ENCODE measurements at regions not wholly inside any gene's neighbourhood (a gene's known extent, or its start where the extent isn't known, plus 50 kb on each side); places are given as distances from the start of the nearest gene placed in this dataset.
A peak's percentile ranks its signal among the peaks of the same experiment; 100 is the strongest.

DNA sequence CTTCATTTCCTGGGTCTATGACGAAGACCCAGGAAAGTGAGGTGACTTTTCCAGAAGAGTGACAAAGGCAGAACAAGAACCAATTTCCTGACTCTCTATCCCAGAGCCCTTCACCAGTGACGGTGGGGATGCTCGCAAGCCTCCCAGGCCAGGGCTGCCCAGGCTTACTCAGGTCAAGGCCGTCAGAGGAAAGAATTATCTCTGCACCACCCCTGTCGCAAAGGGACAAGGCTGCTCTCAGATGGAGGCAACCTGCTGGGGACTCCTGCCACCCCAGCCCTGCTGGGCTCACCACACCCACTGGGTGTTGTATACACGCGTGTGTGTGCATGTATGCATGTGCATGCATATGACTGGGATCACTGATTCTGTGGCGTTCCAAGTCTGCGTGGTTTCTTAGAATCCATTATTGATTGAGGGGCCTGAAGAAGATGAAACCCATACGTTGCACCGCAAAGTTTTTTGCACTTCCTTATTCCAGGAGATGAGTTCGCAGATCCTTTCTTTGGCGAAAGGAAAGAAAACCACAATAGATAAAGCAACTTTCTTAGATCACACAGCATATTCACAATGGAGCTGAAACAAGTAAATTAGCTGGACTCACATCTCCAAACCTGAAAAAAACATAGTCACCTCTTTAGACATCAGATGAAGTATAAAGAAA is 255.8 kb downstream of the RHOU start:
- Mint-ChIP-seq H3K36me3 (no peaks in the 10 kb centered on the region), H3K4me3 (no peak overlapping the region), H3K9me3 (no peaks in the 10 kb centered on the region), H3K27me3 (peaks cover 0 to 22% (median 0%) of the 10 kb centered on the region in 5 donors), H3K27ac (no peak overlapping the region), H3K4me1 (peaks cover 5 to 27% (median 9%) of the 10 kb centered on the region in 7 donors)
- no peak for ATAC-seq
- Histone ChIP-seq H3K4me1 (ENCODE audit: control insufficient read depth in 2 of 2, insufficient read depth in 2 of 2, low read length in 2 of 2) (peaks cover 0 to 3% of the 10 kb centered on the region in 2 donors), H3K9me3 (ENCODE audit: control insufficient read depth in 2 of 3, low read length in 3 of 3) (no peaks in the 10 kb centered on the region), H3K27ac (ENCODE audit: low read depth, low read length) (no peak overlapping the region), H3K4me3 (ENCODE audit: low read length) (no peak overlapping the region), H3K27me3 (ENCODE audit: control insufficient read depth in 2 of 2, insufficient read depth in 2 of 2, low read length in 2 of 2) (no peaks in the 10 kb centered on the region), H3K36me3 (ENCODE audit: control insufficient read depth in 2 of 3, insufficient read depth in 3 of 3, low read length in 3 of 3) (no peaks in the 10 kb centered on the region)
- no peak for DNase-seq
- ChIA-PET POLR2A (no interaction called here), CTCF (no interaction called here)
- intact Hi-C loops (cut with micrococcal nuclease): loop anchor here in 1 of 2 donors (10.0 kb wide), 1 partner anchor 256 kb away; the partner anchor contains the start of gene RHOU

DNA sequence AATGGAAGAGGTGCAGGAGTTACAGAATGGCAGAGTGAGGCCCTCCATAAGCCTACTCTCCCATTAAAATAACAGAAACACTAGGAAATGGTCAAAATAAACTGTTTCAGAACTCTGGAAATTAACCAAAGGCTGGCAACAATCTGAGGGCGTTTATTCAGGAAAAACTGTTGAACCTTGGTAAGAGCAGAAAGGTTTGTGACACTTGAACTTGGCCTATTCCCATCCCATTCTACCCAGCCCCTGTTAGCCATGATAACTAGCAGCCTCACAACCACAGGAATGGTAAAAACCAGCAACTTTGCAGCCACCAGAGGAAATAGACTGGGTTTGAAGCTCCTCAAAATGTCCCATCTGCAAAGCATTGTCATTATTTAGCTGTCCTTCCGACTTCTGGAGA is 256.8 kb downstream of the RHOU start:
- Histone ChIP-seq H3K4me3 (ENCODE audit: low read length) (no peak overlapping the region), H3K4me1 (ENCODE audit: control insufficient read depth in 2 of 2, insufficient read depth in 2 of 2, low read length in 2 of 2) (peaks cover 0 to 3% of the 10 kb centered on the region in 2 donors), H3K9me3 (ENCODE audit: control insufficient read depth in 2 of 3, low read length in 3 of 3) (no peaks in the 10 kb centered on the region), H3K27ac (ENCODE audit: low read depth, low read length) (no peak overlapping the region), H3K27me3 (ENCODE audit: control insufficient read depth in 2 of 2, insufficient read depth in 2 of 2, low read length in 2 of 2) (no peaks in the 10 kb centered on the region), H3K36me3 (ENCODE audit: control insufficient read depth in 2 of 3, insufficient read depth in 3 of 3, low read length in 3 of 3) (no peaks in the 10 kb centered on the region)
- Mint-ChIP-seq H3K9me3 (no peaks in the 10 kb centered on the region), H3K27ac (peak overlapping the region in 1 of 9 donors; percentile 4), H3K36me3 (no peaks in the 10 kb centered on the region), H3K4me3 (no peak overlapping the region), H3K4me1 (peaks cover 5 to 27% (median 9%) of the 10 kb centered on the region in 7 donors), H3K27me3 (peaks cover 0 to 22% (median 0%) of the 10 kb centered on the region in 5 donors)
- CTCF ChIA-PET: no interaction called here
- intact Hi-C loops (cut with micrococcal nuclease): loop anchor here in 1 of 2 donors (10.0 kb wide), 1 partner anchor 257 kb away; the partner anchor contains the start of gene RHOU
- POLR2A ChIA-PET: no interaction called here
- no peak for DNase-seq
- no peak for ATAC-seq

DNA sequence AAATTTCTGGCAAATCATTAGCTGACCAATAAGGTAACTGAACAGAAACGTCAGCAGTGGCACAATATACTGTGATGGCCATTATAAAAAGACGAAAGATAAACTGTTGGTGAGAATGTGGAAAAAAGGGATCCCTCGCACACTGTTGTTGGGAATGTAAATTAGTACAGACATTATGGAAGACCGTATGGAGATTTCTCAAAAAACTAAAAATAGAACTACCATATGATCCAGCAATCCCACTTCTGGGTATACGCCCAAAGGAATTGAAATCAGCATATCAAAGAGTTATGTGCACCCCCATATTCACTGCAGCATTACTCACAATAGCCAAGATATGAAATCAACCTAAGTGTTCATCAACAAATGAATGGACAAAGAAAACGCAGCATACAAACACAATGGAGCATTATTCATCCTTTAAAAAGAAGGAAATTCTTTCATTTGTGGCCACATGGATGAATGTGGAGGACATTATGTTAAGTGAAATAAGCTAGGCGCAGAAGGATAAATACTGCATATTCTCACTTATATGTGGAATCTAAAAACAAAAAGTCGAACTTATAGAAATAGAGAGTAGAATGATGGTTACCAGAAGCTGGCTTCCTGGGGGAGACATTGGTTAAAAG is 257.7 kb downstream of the RHOU start:
- DNase-seq: no peak
- H3K27me3 Mint-ChIP-seq: peaks cover 0 to 22% (median 0%) of the 10 kb centered on the region in 5 donors

DNA sequence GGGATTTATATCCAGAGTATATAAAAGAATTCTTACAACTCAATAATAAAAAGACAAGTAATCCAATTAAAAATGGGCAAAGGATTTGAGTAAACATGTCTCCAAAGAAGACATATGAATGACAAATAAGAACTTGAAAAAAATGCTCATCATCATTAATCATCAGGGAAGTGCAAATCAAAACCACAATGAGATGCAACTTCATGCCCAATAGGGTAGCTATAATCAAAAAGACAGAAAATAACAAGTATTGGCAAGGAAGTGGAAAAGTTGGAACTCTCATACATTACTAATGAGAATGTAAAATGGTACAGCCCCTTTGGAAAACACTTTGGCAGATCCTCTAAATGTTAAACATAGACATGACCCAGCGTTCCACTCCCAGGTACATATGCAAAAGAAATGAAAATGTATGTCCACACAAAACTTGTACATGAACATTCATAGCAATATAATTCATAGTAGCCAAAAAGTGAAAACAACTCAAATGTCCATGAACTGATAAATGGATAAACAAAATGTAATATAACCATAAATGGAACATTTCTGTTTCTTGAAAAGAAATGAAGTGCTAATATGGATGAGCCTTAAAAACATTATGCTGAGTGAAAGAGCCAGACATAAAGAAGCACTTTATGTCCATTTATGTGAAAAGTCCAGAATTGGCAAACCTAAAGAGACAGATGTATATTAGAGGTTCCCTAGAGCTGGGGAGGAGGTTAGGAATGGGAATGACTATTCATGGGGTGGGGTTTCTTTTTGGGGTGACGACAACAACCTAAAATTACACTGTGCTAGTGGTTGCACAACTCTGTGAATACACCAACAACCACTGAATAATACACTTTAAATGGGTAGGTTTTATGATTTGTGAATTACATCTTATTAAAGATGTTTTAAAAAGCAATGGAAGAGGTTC is 259.7 kb downstream of the RHOU start:
- H3K27me3 ChIP-seq (ENCODE audit: control insufficient read depth in 2 of 2, insufficient read depth in 2 of 2, low read length in 2 of 2): no peaks in the 10 kb centered on the region
- H3K9me3 Mint-ChIP-seq: no peaks in the 10 kb centered on the region
- POLR2A ChIA-PET: no interaction called here
- no peak overlapping the region for H3K4me3 Mint-ChIP-seq
- no peaks in the 10 kb centered on the region for H3K36me3 Mint-ChIP-seq
- no peak overlapping the region for H3K4me3 ChIP-seq (ENCODE audit: low read length)
- H3K4me1 ChIP-seq (ENCODE audit: control insufficient read depth in 2 of 2, insufficient read depth in 2 of 2, low read length in 2 of 2): peaks cover 0 to 3% of the 10 kb centered on the region in 2 donors
- peaks cover 0 to 15% (median 7%) of the 10 kb centered on the region in 7 donors for H3K4me1 Mint-ChIP-seq
- peak; percentile 53 for ATAC-seq
- DNase-seq: no peak
- no peak overlapping the region for H3K27ac ChIP-seq (ENCODE audit: low read depth, low read length)
- intact Hi-C loops (cut with micrococcal nuclease): loop anchor here in 1 of 2 donors (10.0 kb wide), 1 partner anchor 260 kb away; the partner anchor contains the start of gene RHOU
- H3K9me3 ChIP-seq (ENCODE audit: control insufficient read depth in 2 of 3, low read length in 3 of 3): no peaks in the 10 kb centered on the region
- CTCF ChIA-PET: no interaction called here
- no peaks in the 10 kb centered on the region for H3K36me3 ChIP-seq (ENCODE audit: control insufficient read depth in 2 of 3, insufficient read depth in 3 of 3, low read length in 3 of 3)
- H3K27me3 Mint-ChIP-seq: peaks cover 0 to 22% (median 0%) of the 10 kb centered on the region in 5 donors
- no peak overlapping the region for H3K27ac Mint-ChIP-seq

More for the DNA sequence above, 257.7 kb downstream of the RHOU start:
- intact Hi-C loops (cut with micrococcal nuclease): loop anchor here in 1 of 2 donors (10.0 kb wide), 1 partner anchor 258 kb away; the partner anchor contains the start of gene RHOU
- no peaks in the 10 kb centered on the region for H3K9me3 ChIP-seq (ENCODE audit: control insufficient read depth in 2 of 3, low read length in 3 of 3)
- H3K27ac ChIP-seq (ENCODE audit: low read depth, low read length): no peak overlapping the region
- Mint-ChIP-seq H3K9me3 (no peaks in the 10 kb centered on the region), H3K36me3 (no peaks in the 10 kb centered on the region), H3K4me1 (peaks cover 5 to 27% (median 9%) of the 10 kb centered on the region in 7 donors), H3K27ac (no peak overlapping the region), H3K4me3 (no peak overlapping the region)
- peaks cover 0 to 3% of the 10 kb centered on the region in 2 donors for H3K4me1 ChIP-seq (ENCODE audit: control insufficient read depth in 2 of 2, insufficient read depth in 2 of 2, low read length in 2 of 2)
- no peaks in the 10 kb centered on the region for H3K27me3 ChIP-seq (ENCODE audit: control insufficient read depth in 2 of 2, insufficient read depth in 2 of 2, low read length in 2 of 2)
- ChIA-PET POLR2A (no interaction called here), CTCF (interaction anchor here (0.6 kb wide), 1 partner anchor 169 kb away, joined by 3 read pairs; no protein-coding TSS in a partner anchor)
- no peak for ATAC-seq
- H3K36me3 ChIP-seq (ENCODE audit: control insufficient read depth in 2 of 3, insufficient read depth in 3 of 3, low read length in 3 of 3): no peaks in the 10 kb centered on the region
- no peak overlapping the region for H3K4me3 ChIP-seq (ENCODE audit: low read length)

DNA sequence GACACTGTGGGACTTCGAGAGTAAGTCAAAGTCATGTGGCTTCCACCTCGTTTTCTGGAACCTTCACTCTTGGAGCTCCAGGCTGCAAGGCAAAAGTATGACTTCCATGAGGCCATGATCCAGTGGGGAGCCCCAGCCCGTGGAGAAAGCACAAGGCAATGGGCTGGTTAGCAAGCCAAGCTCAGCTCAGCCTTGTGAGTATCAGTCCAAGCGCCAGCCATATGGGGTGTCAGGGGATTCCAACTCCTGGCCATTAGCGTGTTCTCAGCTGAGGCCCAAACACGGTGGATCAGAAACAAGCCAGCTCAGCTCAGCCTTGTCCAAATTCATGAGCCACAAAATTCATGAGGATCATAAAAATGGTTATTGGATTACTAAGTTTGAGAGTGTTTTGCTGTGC is 261.0 kb downstream of the RHOU start:
- DNase-seq: no peak
- Mint-ChIP-seq H3K4me1 (peaks cover under 1 to 11% (median 4%) of the 10 kb centered on the region in 7 donors), H3K36me3 (no peaks in the 10 kb centered on the region), H3K27me3 (peaks cover 0 to 22% (median 0%) of the 10 kb centered on the region in 5 donors), H3K4me3 (no peak overlapping the region), H3K9me3 (no peaks in the 10 kb centered on the region), H3K27ac (no peak overlapping the region)
- no peak overlapping the region for H3K4me3 ChIP-seq (ENCODE audit: low read length)
- CTCF ChIA-PET: no interaction called here
- H3K4me1 ChIP-seq (ENCODE audit: control insufficient read depth in 2 of 2, insufficient read depth in 2 of 2, low read length in 2 of 2): peaks cover under 1% of the 10 kb centered on the region in 2 donors
- intact Hi-C loops (cut with micrococcal nuclease): loop anchor here in 1 of 2 donors (10.0 kb wide), 1 partner anchor 261 kb away; the partner anchor contains the start of gene RHOU
- H3K27me3 ChIP-seq (ENCODE audit: control insufficient read depth in 2 of 2, insufficient read depth in 2 of 2, low read length in 2 of 2): no peaks in the 10 kb centered on the region
- no peak overlapping the region for H3K27ac ChIP-seq (ENCODE audit: low read depth, low read length)
- no peak for ATAC-seq
- no peaks in the 10 kb centered on the region for H3K9me3 ChIP-seq (ENCODE audit: control insufficient read depth in 2 of 3, low read length in 3 of 3)
- POLR2A ChIA-PET: no interaction called here
- no peaks in the 10 kb centered on the region for H3K36me3 ChIP-seq (ENCODE audit: control insufficient read depth in 2 of 3, insufficient read depth in 3 of 3, low read length in 3 of 3)

DNA sequence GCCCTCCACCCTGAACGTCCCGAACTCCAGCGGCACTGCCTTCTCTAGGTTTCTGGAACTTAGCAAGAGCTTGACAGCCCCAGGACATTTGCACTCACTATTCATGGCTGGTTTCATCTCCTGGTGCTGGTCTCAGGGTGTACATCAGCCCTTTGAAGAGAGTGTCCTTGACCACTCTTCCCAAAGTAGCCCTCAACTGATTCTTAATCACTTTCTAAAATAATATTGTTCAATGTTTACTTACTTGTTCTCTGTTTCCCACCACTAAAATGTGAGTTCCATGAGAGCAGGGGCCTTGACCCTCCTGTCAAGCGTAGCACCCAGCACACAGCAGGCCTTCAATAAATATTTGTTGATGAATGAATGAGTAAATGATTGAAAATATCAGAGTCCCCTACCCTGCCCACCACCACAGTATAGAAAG is 262.5 kb downstream of the RHOU start:
- H3K36me3 ChIP-seq (ENCODE audit: control insufficient read depth in 2 of 3, insufficient read depth in 3 of 3, low read length in 3 of 3): no peaks in the 10 kb centered on the region
- ATAC-seq (no peak), DNase-seq (no peak)
- H3K27ac ChIP-seq (ENCODE audit: low read depth, low read length): no peak overlapping the region
- Mint-ChIP-seq H3K4me1 (peaks cover 3 to 23% (median 14%) of the 10 kb centered on the region in 7 donors), H3K36me3 (no peaks in the 10 kb centered on the region), H3K27me3 (peaks cover 0 to 21% (median 0%) of the 10 kb centered on the region in 5 donors), H3K4me3 (no peak overlapping the region), H3K27ac (no peak overlapping the region), H3K9me3 (no peaks in the 10 kb centered on the region)
- POLR2A ChIA-PET: no interaction called here
- H3K4me1 ChIP-seq (ENCODE audit: control insufficient read depth in 2 of 2, insufficient read depth in 2 of 2, low read length in 2 of 2): peaks cover 4 to 5% of the 10 kb centered on the region in 2 donors
- no peak overlapping the region for H3K4me3 ChIP-seq (ENCODE audit: low read length)
- H3K9me3 ChIP-seq (ENCODE audit: control insufficient read depth in 2 of 3, low read length in 3 of 3): no peaks in the 10 kb centered on the region
- intact Hi-C loops (cut with micrococcal nuclease): loop anchor here in 1 of 2 donors (10.0 kb wide), 1 partner anchor 263 kb away; the partner anchor contains the start of gene RHOU
- H3K27me3 ChIP-seq (ENCODE audit: control insufficient read depth in 2 of 2, insufficient read depth in 2 of 2, low read length in 2 of 2): no peaks in the 10 kb centered on the region
- CTCF ChIA-PET: no interaction called here

Data from naive thymus-derived CD4-positive, alpha-beta T cell (primary cell).